ENCODE measurements at regions not wholly inside any gene's neighbourhood (a gene's known extent, or its start where the extent isn't known, plus 50 kb on each side); places are given as distances from the start of the nearest gene placed in this dataset.
"Not testable (repeated sequence)": the region's sequence is repeated elsewhere in the genome, so short reads cannot be mapped to it uniquely, and the experiment has no call there.

DNA sequence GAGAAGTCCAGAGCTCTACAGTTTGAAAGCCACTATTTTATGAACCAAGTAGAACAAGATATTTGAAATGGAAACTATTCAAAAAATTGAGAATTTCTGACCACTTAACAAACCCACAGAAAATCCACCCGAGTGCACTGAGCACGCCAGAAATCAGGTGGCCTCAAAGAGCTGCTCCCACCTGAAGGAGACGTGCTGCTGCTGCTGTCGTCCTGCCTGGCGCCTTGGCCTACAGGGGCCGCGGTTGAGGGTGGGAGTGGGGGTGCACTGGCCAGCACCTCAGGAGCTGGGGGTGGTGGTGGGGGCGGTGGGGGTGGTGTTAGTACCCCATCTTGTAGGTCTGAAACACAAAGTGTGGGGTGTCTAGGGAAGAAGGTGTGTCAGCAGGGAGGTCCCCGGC lies 50.0 kb upstream of the IQSEC3 start:
- H3K27me3 ChIP-seq (ENCODE audit: control insufficient read depth in 3 of 3, insufficient read depth in 3 of 3, low read length in 3 of 3); H3K9me3 ChIP-seq (ENCODE audit: control insufficient read depth in 2 of 2, insufficient read depth in 1 of 2, low read depth in 1 of 2, low read length in 1 of 2); H3K4me3 ChIP-seq (ENCODE audit: low read depth in 1 of 3, low read length in 3 of 3); FAIRE-seq; DNase-seq; H3K27ac ChIP-seq (ENCODE audit: low read depth in 1 of 3, low read length in 2 of 3); H3K4me1 ChIP-seq (ENCODE audit: control insufficient read depth in 3 of 3, insufficient read depth in 2 of 3, low read depth in 1 of 3, low read length in 2 of 3): not testable (repeated sequence)
- H3K36me3 ChIP-seq (ENCODE audit: control insufficient read depth in 3 of 3, insufficient read depth in 2 of 3, low read depth in 1 of 3, low read length in 3 of 3): peaks cover 0 to 25% (median 3%) of the 10 kb centered on the region in 3 donors
- 86 to 93% (median 93%) methylated on average over 7 to 8 of the region's 9 CpGs for WGBS, 3 donors
